BE2C (cell line): ENCODE measurements at regions not wholly inside any gene's neighbourhood (a gene's known extent, or its start where the extent isn't known, plus 50 kb on each side); places are given as distances from the start of the nearest gene placed in this dataset.

Experiments used
- DNase-seq: peaks from one replicate; pipeline ENCODE4 v3.0.0-alpha.2; 2020
- H3K27me3 ChIP-seq: fragments of 250-450 bp; sonication (Bioruptor Pico); 2 replicates; pipeline ENCODE4 v1.5.1; 2020; ENCODE audit warnings: mild to moderate bottlenecking
- H3K36me3 ChIP-seq: fragments of 250-450 bp; sonication (Bioruptor Pico); 2 replicates; pipeline ENCODE4 v1.5.1; 2020; ENCODE audit warnings: mild to moderate bottlenecking
- H3K4me1 ChIP-seq: fragments of 250-450 bp; sonication (Bioruptor Pico); 2 replicates; pipeline ENCODE4 v1.5.1; 2020
- H3K4me3 ChIP-seq: 2 replicates; pipeline ENCODE4 v1.5.1; 2011; ENCODE audit warnings: low read depth, low read length
- H3K9me3 ChIP-seq: fragments of 250-450 bp; sonication (Bioruptor Pico); 2 replicates; pipeline ENCODE4 v1.5.1; 2020
- CTCF ChIP-seq: IDR thresholded peaks from 2 replicates; pipeline ENCODE4 v1.5.1; 2012; ENCODE audit warnings: mild to moderate bottlenecking, low read depth, low read length

GRCh38 chr1:208509072-208509471, 264.9 kb upstream of the PLXNA2 start:
- TF ChIP-seq CTCF = no peak
- no peak for DNase-seq

DNA sequence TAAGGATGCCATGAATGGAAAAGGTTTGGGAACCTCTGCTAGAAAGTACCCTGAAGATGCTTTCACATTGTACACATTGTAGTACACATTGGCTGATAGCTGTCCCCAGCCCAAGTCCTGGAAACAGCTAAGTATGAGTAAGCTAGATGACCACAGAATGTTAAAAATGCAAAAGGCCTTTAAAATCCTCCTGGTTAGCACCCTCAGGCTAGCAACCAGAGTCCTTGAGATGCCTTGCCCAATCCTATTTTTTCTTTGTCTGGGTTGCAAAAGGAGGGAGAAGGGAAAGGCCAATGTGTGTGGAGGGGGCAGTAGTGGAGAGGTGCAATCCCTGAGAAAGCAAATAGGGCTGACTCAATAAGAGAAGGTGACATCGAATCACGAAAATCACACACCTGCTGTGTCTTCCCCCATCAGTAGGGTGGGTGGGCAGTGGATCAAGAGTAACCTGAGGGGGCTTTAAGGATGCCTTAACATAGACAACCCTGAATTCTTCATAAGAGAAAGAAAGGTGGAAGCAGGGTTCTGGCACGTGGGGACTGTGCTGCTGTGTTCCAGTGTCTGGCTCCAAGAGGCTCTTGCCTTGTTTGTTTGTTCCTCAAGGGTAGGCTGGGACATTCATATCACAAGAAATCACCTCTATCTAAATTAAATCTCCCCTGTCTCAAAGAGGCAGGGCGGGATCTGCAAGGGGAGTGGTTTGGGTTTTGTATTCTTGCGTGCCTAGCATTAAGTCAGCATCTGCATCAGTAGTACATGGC, 266.2 kb upstream of the PLXNA2 start:
- Histone ChIP-seq H3K4me3 (no peak overlapping the region), H3K27me3 (no peaks in the 10 kb centered on the region), H3K4me1 (peaks cover 25% of the 10 kb centered on the region), H3K36me3 (no peaks in the 10 kb centered on the region), H3K9me3 (no peaks in the 10 kb centered on the region)
- no peak for TF ChIP-seq CTCF
- DNase-seq = no peak

More at GRCh38 chr1:208509072-208509471, 264.9 kb upstream of the PLXNA2 start:
- Histone ChIP-seq H3K4me3 (no peak overlapping the region), H3K27me3 (no peaks in the 10 kb centered on the region), H3K36me3 (no peaks in the 10 kb centered on the region), H3K4me1 (peaks cover 26% of the 10 kb centered on the region), H3K9me3 (no peaks in the 10 kb centered on the region)

GRCh38 chr1:208511242-208511860, 267.2 kb upstream of the PLXNA2 start:
- Histone ChIP-seq H3K9me3 (no peaks in the 10 kb centered on the region), H3K4me1 (peaks cover 25% of the 10 kb centered on the region), H3K27me3 (no peaks in the 10 kb centered on the region), H3K36me3 (no peaks in the 10 kb centered on the region), H3K4me3 (no peak overlapping the region)
- peak; percentile 67 for DNase-seq
- no peak for TF ChIP-seq CTCF

DNA sequence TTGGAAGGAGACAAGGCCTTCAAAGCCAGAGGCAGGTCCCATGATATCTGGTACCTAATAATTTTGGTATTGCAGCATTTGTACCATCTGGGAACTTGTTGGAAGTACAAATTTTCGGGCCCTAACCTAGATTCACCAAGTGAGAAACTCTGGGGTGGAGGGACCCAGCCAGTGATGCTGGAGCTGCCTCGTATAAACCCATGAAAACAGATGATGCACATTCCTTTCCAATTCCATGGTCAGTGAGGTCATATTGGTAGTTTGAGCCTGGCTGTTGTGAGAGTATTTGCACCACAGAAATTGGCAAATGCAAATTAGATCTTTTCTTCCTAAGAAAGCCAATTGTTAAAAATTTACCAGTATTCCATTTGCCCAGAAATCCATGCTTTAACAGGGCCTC, 269.6 kb upstream of the PLXNA2 start:
- Histone ChIP-seq H3K4me3 (no peak overlapping the region), H3K36me3 (no peaks in the 10 kb centered on the region), H3K27me3 (no peaks in the 10 kb centered on the region), H3K9me3 (no peaks in the 10 kb centered on the region), H3K4me1 (peaks cover 25% of the 10 kb centered on the region)
- no peak for TF ChIP-seq CTCF
- DNase-seq = no peak

- Histone ChIP-seq H3K9me3 (no peaks in the 10 kb centered on the region), H3K36me3 (no peaks in the 10 kb centered on the region), H3K4me3 (no peak overlapping the region), H3K27me3 (no peaks in the 10 kb centered on the region), H3K4me1 (peaks cover 18% of the 10 kb centered on the region)
- no peak for DNase-seq
- TF ChIP-seq CTCF = no peak
Measured at GRCh38 chr1:208515129-208515528, 270.9 kb upstream of the PLXNA2 start.

- no peaks in the 10 kb centered on the region for H3K36me3 ChIP-seq
- H3K4me3 ChIP-seq = no peak overlapping the region
Measured at GRCh38 chr1:208516780-208517179, 272.6 kb upstream of the PLXNA2 start.

More at GRCh38 chr1:208516780-208517179, 272.6 kb upstream of the PLXNA2 start:
- DNase-seq = no peak
- H3K4me1 ChIP-seq = peaks cover 13% of the 10 kb centered on the region
- H3K27me3 ChIP-seq = no peaks in the 10 kb centered on the region
- no peak for TF ChIP-seq CTCF
- no peaks in the 10 kb centered on the region for H3K9me3 ChIP-seq
